Keratinocyte (primary cell): ENCODE measurements at regions not wholly inside any gene's neighbourhood (a gene's known extent, or its start where the extent isn't known, plus 50 kb on each side); places are given as distances from the start of the nearest gene placed in this dataset.

ENCODE experiments used
- CTCF ChIP-seq, 3 experiments: IDR thresholded peaks in 1 of 3; conservative IDR thresholded peaks in 1 of 3; optimal IDR thresholded peaks in 1 of 3; 2 replicates in 2 of 3; 3 replicates in 1 of 3; pipeline versions ENCODE3 to v1.5.1; 2011; ENCODE audit warnings: low read length in 3 of 3, mild to moderate bottlenecking in 3 of 3, moderate library complexity in 2 of 3, control low read depth in 1 of 3, inconsistent platforms in 1 of 3; ENCODE audit not compliant: insufficient read depth in 2 of 3; ENCODE audit errors: extremely low read depth in 1 of 3
- EZH2 ChIP-seq: IDR thresholded peaks from one replicate; pipeline ENCODE4 v1.6.1; 2012; ENCODE audit warnings: inconsistent platforms, mild to moderate bottlenecking, low read length, moderate library complexity

DNA sequence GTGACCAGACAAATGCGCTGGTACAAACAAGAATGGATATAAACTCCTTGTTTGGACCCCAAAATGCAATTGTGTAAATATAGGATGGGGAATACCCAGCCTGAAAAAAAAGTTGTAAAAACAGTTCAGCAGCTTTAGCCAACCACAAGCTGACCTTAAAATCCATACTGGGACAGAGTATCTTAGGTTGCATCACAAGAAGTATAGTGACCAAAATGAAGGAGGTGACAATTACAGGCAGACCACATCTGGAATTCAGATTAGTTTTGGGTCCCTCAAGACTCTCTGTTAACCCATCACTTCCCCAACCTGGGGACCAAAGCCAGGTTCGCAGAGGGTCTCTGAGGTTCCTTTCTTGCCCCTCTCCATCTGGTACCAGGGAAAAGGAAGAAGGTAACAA lies 115.9 kb upstream of the PRR20G start:
- no peak for TF ChIP-seq CTCF (optimal IDR thresholded peaks at IDR 0.05 in 1 of 3, IDR thresholded peaks at IDR 0.05 in 1 of 3, conservative IDR thresholded peaks at IDR 0.05 in 1 of 3; ENCODE audit: extremely low read depth in 1 of 3, insufficient read depth in 2 of 3, low read length in 3 of 3)
- no peak for TF ChIP-seq EZH2
